WTC11 (cell line): ENCODE measurements at regions not wholly inside any gene's neighbourhood (a gene's known extent, or its start where the extent isn't known, plus 50 kb on each side); places are given as distances from the start of the nearest gene placed in this dataset.

Experiments
- ATAC-seq: fragments of 200-7000 bp; cut with Tn5 transposase; 2 replicates; pipeline ENCODE4 v1.10.0; 2021; ENCODE audit warnings: mild to moderate bottlenecking, moderate library complexity
- CTCF ChIA-PET: fragments of 300-600 bp; sonication (Branson Sonifier 250); formaldehyde crosslinking; loops from one replicate; lab custom pipeline; 2021; ENCODE audit warnings: antibody characterized with exemption; lab: Charles Lee
- POLR2A ChIA-PET: fragments of 350-600 bp; sonication (Branson Sonifier 250); formaldehyde crosslinking; loops from one replicate; lab custom pipeline; 2021; ENCODE audit warnings: antibody characterized with exemption; lab: Charles Lee
- DNase-seq: peaks from one replicate; pipeline ENCODE4 v3.0.0; 2021; ENCODE audit warnings: low spot score
- H3K27ac Mint-ChIP-seq: 2 replicates; pipeline ENCODE4 v1.8.0; 2021; ENCODE audit warnings: mixed read lengths
- H3K27me3 Mint-ChIP-seq: 2 replicates; pipeline ENCODE4 v1.8.0; 2021; ENCODE audit warnings: low read depth, mild to moderate bottlenecking, moderate library complexity, mixed read lengths
- H3K36me3 Mint-ChIP-seq: 2 replicates; pipeline ENCODE4 v1.8.0; 2021; ENCODE audit warnings: mixed read lengths
- H3K4me1 Mint-ChIP-seq: 2 replicates; pipeline ENCODE4 v1.8.0; 2022; ENCODE audit warnings: mixed read lengths
- H3K4me3 Mint-ChIP-seq: 2 replicates; pipeline ENCODE4 v1.8.0; 2021; ENCODE audit warnings: mild to moderate bottlenecking, moderate library complexity, mixed read lengths
- H3K9me3 Mint-ChIP-seq: 2 replicates; pipeline ENCODE4 v1.8.0; 2021; ENCODE audit warnings: mixed read lengths
- ATF2 ChIP-seq: sonication (generic); formaldehyde crosslinking; IDR thresholded peaks from 2 replicates; pipeline ENCODE4 v1.8.1; 2022; ENCODE audit warnings: low read depth, missing genetic modification reagents, borderline replicate concordance
- ATF3 ChIP-seq: sonication (generic); formaldehyde crosslinking; conservative IDR thresholded peaks from 2 replicates; pipeline ENCODE4 v1.8.1; 2022; ENCODE audit warnings: mild to moderate bottlenecking, missing genetic modification reagents
- CDX4 ChIP-seq: fragments of 250-450 bp; sonication (Bioruptor Pico); IDR thresholded peaks from 2 replicates; pipeline ENCODE4 v1.9.0; 2021; ENCODE audit warnings: moderate library complexity, mild to moderate bottlenecking, inconsistent platforms, borderline replicate concordance
- CTCF ChIP-seq: fragments of 200-600 bp; IDR thresholded peaks from 2 replicates; pipeline ENCODE4 v1.8.0; 2022; ENCODE audit warnings: antibody characterized with exemption
- E2F1 ChIP-seq: sonication (generic); formaldehyde crosslinking; IDR thresholded peaks from 2 replicates; pipeline ENCODE4 v1.8.0; 2022; ENCODE audit warnings: mild to moderate bottlenecking, missing genetic modification reagents
- E2F4 ChIP-seq: sonication (generic); formaldehyde crosslinking; IDR thresholded peaks from 2 replicates; pipeline ENCODE4 v1.8.1; 2022; ENCODE audit warnings: low read depth, mild to moderate bottlenecking, moderate library complexity, missing genetic modification reagents, borderline replicate concordance
- FOXK1 ChIP-seq: sonication (generic); formaldehyde crosslinking; IDR thresholded peaks from 2 replicates; pipeline ENCODE4 v1.8.0; 2022; ENCODE audit warnings: mild to moderate bottlenecking, moderate library complexity, missing genetic modification reagents
- FOXP1 ChIP-seq: sonication (generic); formaldehyde crosslinking; IDR thresholded peaks from 2 replicates; pipeline ENCODE4 v1.8.0; 2022; ENCODE audit warnings: missing genetic modification reagents, mild to moderate bottlenecking, moderate library complexity, borderline replicate concordance
- FOXP4 ChIP-seq: sonication (generic); formaldehyde crosslinking; IDR thresholded peaks from 2 replicates; pipeline ENCODE4 v1.8.0; 2022; ENCODE audit warnings: mild to moderate bottlenecking, missing genetic modification reagents
- JAZF1 ChIP-seq: fragments of 250-450 bp; sonication (Bioruptor Pico); IDR thresholded peaks from 2 replicates; pipeline ENCODE4 v1.9.0; 2021; ENCODE audit warnings: moderate library complexity, mild to moderate bottlenecking, inconsistent platforms
- MAX ChIP-seq: sonication (generic); formaldehyde crosslinking; IDR thresholded peaks from 2 replicates; pipeline ENCODE4 v1.8.0; 2022; ENCODE audit warnings: mild to moderate bottlenecking, missing genetic modification reagents
- MXD4 ChIP-seq: fragments of 250-450 bp; sonication (Bioruptor Pico); IDR thresholded peaks from 2 replicates; pipeline ENCODE4 v1.8.0; 2021; ENCODE audit warnings: mild to moderate bottlenecking, moderate library complexity, borderline replicate concordance
- NFYB ChIP-seq: sonication (generic); formaldehyde crosslinking; conservative IDR thresholded peaks from 2 replicates; pipeline ENCODE4 v1.8.0; 2022; ENCODE audit warnings: low read depth, missing genetic modification reagents
- NR1H2 ChIP-seq: sonication (generic); formaldehyde crosslinking; IDR thresholded peaks from 2 replicates; pipeline ENCODE4 v1.9.0; 2021; ENCODE audit warnings: mild to moderate bottlenecking, moderate library complexity, missing genetic modification reagents
- NR3C1 ChIP-seq: sonication (generic); formaldehyde crosslinking; conservative IDR thresholded peaks from 2 replicates; pipeline ENCODE4 v1.8.1; 2023; ENCODE audit warnings: low read depth, mild to moderate bottlenecking, missing genetic modification reagents
- SOX15 ChIP-seq: fragments of 250-450 bp; sonication (Bioruptor Pico); IDR thresholded peaks from 2 replicates; pipeline ENCODE4 v1.9.0; 2021; ENCODE audit warnings: mild to moderate bottlenecking
- TP53 ChIP-seq: sonication (generic); formaldehyde crosslinking; IDR thresholded peaks from 2 replicates; pipeline ENCODE4 v1.8.1; 2023; ENCODE audit warnings: mild to moderate bottlenecking, missing genetic modification reagents
- ZBTB43 ChIP-seq: sonication (generic); formaldehyde crosslinking; IDR thresholded peaks from 2 replicates; pipeline ENCODE4 v1.8.1; 2023; ENCODE audit warnings: mild to moderate bottlenecking, missing genetic modification reagents
- ZNF121 ChIP-seq: sonication (generic); formaldehyde crosslinking; IDR thresholded peaks from 2 replicates; pipeline ENCODE4 v1.8.0; 2023; ENCODE audit warnings: missing genetic modification reagents
- ZNF232 ChIP-seq: sonication (generic); formaldehyde crosslinking; IDR thresholded peaks from 2 replicates; pipeline ENCODE4 v1.8.0; 2022; ENCODE audit warnings: mild to moderate bottlenecking, missing genetic modification reagents
- ZNF396 ChIP-seq: fragments of 250-450 bp; sonication (Bioruptor Pico); IDR thresholded peaks from 2 replicates; pipeline ENCODE4 v1.8.0; 2021; ENCODE audit warnings: mild to moderate bottlenecking, moderate library complexity, borderline replicate concordance
- ZSCAN18 ChIP-seq: fragments of 250-450 bp; sonication (Bioruptor Pico); IDR thresholded peaks from 2 replicates; pipeline ENCODE4 v2.1.2; 2022; ENCODE audit warnings: mild to moderate bottlenecking, moderate library complexity

GRCh38 chr5:124670722-124671184 lies 75.7 kb downstream of the ZNF608 start (continued):
- TF ChIP-seq CDX4 (CRISPR knock-in tag): no peak
- no peak for TF ChIP-seq NR3C1 (CRISPR knock-in tag)
- TF ChIP-seq E2F4: no peak
- no peak for TF ChIP-seq MXD4

GRCh38 chr5:124669956-124670721 lies 76.3 kb downstream of the ZNF608 start:
- no peaks in the 10 kb centered on the region for H3K27me3 Mint-ChIP-seq
- TF ChIP-seq FOXP1: no peak
- TF ChIP-seq ZNF232 (CRISPR knock-in tag): no peak
- no peak for TF ChIP-seq TP53 (CRISPR knock-in tag)
- no peak for TF ChIP-seq ATF3
- no peak for TF ChIP-seq MAX (CRISPR knock-in tag)
- no peak for TF ChIP-seq SOX15 (CRISPR knock-in tag)
- no peak for TF ChIP-seq CTCF
- TF ChIP-seq E2F1 (CRISPR knock-in tag): no peak
- TF ChIP-seq FOXK1: no peak
- TF ChIP-seq ATF2: no peak
- no peak for TF ChIP-seq NR1H2
- H3K9me3 Mint-ChIP-seq: no peaks in the 10 kb centered on the region
- no peaks in the 10 kb centered on the region; the same call in 1 of the 2 replicates for H3K36me3 Mint-ChIP-seq
- ChIA-PET CTCF (interaction anchor here (0.6 to 1.1 kb wide), 3 partner anchors 9 to 39 kb away, joined by 3 to 4 read pairs (median 3); no protein-coding TSS in a partner anchor), POLR2A (interaction anchor here (0.6 kb wide), 1 partner anchor 49 kb away, joined by 3 read pairs; no protein-coding TSS in a partner anchor)
- no peak overlapping the region for H3K4me3 Mint-ChIP-seq
- no peak overlapping the region for H3K27ac Mint-ChIP-seq
- DNase-seq: no peak
- no peak for ATAC-seq
- peaks cover 76% of the 10 kb centered on the region for H3K4me1 Mint-ChIP-seq

GRCh38 chr5:124669300-124669648 lies 77.2 kb downstream of the ZNF608 start:
- Mint-ChIP-seq H3K27ac (no peak overlapping the region), H3K9me3 (no peaks in the 10 kb centered on the region), H3K4me3 (no peak overlapping the region), H3K27me3 (no peaks in the 10 kb centered on the region), H3K4me1 (peaks cover 77% of the 10 kb centered on the region), H3K36me3 (no peaks in the 10 kb centered on the region; the same call in 1 of the 2 replicates)
- POLR2A ChIA-PET: no interaction called here
- 0 out of 2 replicates have a peak, but pooled peaks have one; percentile 31 for ATAC-seq
- DNase-seq: no peak
- CTCF ChIA-PET: no interaction called here
- TF ChIP-seq ZSCAN18: no peak
- TF ChIP-seq NFYB (CRISPR knock-in tag): no peak
- TF ChIP-seq ZNF396 (CRISPR knock-in tag): no peak
- TF ChIP-seq ZBTB43 (CRISPR knock-in tag): no peak
- no peak for TF ChIP-seq JAZF1
- no peak for TF ChIP-seq FOXP4 (CRISPR knock-in tag)
- TF ChIP-seq ZNF121 (CRISPR knock-in tag): no peak
